ENCODE measurements at regions not wholly inside any gene's neighbourhood (a gene's known extent, or its start where the extent isn't known, plus 50 kb on each side); places are given as distances from the start of the nearest gene placed in this dataset.

GRCh38 chr3:78283994-78284393 lies 1244.1 kb downstream of the ROBO2 start:
- TF ChIP-seq, protein P1, sequence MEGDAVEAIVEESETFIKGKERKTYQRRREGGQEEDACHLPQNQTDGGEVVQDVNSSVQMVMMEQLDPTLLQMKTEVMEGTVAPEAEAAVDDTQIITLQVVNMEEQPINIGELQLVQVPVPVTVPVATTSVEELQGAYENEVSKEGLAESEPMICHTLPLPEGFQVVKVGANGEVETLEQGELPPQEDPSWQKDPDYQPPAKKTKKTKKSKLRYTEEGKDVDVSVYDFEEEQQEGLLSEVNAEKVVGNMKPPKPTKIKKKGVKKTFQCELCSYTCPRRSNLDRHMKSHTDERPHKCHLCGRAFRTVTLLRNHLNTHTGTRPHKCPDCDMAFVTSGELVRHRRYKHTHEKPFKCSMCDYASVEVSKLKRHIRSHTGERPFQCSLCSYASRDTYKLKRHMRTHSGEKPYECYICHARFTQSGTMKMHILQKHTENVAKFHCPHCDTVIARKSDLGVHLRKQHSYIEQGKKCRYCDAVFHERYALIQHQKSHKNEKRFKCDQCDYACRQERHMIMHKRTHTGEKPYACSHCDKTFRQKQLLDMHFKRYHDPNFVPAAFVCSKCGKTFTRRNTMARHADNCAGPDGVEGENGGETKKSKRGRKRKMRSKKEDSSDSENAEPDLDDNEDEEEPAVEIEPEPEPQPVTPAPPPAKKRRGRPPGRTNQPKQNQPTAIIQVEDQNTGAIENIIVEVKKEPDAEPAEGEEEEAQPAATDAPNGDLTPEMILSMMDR (IDR thresholded peaks at IDR 0.05; ENCODE audit: control insufficient read depth, insufficient read depth, low read depth, low read length, missing control alignments) = no peak
- H3K4me3 ChIP-seq (ENCODE audit: control insufficient read depth, low read depth, low read length) = no peak overlapping the region
- DNase-seq (ENCODE audit: low read depth) = no peak

- H3K4me3 ChIP-seq (ENCODE audit: control insufficient read depth, low read depth, low read length) = no peak overlapping the region
- no peak for DNase-seq (ENCODE audit: low read depth)
- TF ChIP-seq, protein P1 (IDR thresholded peaks at IDR 0.05; ENCODE audit: control insufficient read depth, insufficient read depth, low read depth, low read length, missing control alignments) = no peak
Measured at GRCh38 chr3:78285032-78285728, 1245.3 kb downstream of the ROBO2 start.

- TF ChIP-seq, protein P1 (IDR thresholded peaks at IDR 0.05; ENCODE audit: control insufficient read depth, insufficient read depth, low read depth, low read length, missing control alignments) = no peak
- DNase-seq (ENCODE audit: low read depth) = no peak
Measured at GRCh38 chr3:78287085-78287484, 1247.2 kb downstream of the ROBO2 start.

GRCh38 chr3:78293284-78293683 lies 1253.4 kb downstream of the ROBO2 start:
- DNase-seq (ENCODE audit: low read depth) = no peak
- TF ChIP-seq, protein P1 (IDR thresholded peaks at IDR 0.05; ENCODE audit: control insufficient read depth, insufficient read depth, low read depth, low read length, missing control alignments) = no peak
- no peak overlapping the region for H3K4me3 ChIP-seq (ENCODE audit: control insufficient read depth, low read depth, low read length)

More at GRCh38 chr3:78287085-78287484, 1247.2 kb downstream of the ROBO2 start:
- no peak overlapping the region for H3K4me3 ChIP-seq (ENCODE audit: control insufficient read depth, low read depth, low read length)

DNA sequence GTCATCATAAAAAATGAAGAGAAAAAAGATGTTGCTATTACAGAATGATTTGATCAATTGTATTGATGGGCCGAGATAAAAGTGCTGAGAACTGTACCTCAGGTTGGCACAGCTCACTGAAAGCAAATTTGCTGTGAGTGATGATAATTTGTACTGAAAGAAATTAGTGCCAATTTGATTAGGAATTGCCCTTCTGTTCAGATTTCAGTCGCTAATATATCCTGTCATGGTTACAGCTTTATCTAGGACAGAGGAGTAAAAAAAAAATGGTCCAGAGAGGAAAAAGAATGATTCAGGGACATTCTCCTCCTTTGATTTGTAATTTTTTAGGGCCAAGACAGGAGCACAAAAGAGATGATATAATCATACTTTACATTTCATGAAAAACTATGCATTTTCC lies 1264.2 kb downstream of the ROBO2 start:
- TF ChIP-seq, protein P1 (IDR thresholded peaks at IDR 0.05; ENCODE audit: control insufficient read depth, insufficient read depth, low read depth, low read length, missing control alignments) = no peak
- DNase-seq (ENCODE audit: low read depth) = no peak
- no peak overlapping the region for H3K4me3 ChIP-seq (ENCODE audit: control insufficient read depth, low read depth, low read length)

DNA sequence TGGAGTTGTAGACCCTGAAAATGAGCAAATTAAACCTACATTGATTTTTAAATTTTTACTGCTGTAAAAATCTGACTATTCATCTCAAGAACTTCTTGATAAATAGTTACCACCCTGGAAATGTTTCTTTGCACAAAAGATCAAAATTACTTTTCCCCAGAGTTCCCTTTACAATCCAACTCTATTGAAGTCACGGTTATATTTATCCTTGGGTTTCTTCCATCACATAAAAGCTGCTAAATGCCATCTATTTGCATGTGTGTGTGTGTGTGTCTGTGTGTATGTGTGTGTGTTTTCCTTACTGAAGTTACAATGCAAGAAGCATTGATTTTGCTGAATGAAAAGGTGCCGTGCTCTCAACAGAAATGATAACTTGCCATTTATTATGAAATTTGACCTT lies 1273.0 kb downstream of the ROBO2 start:
- no peak overlapping the region for H3K4me3 ChIP-seq (ENCODE audit: control insufficient read depth, low read depth, low read length)
- TF ChIP-seq, protein P1 (IDR thresholded peaks at IDR 0.05; ENCODE audit: control insufficient read depth, insufficient read depth, low read depth, low read length, missing control alignments) = no peak
- DNase-seq (ENCODE audit: low read depth) = no peak

Measured in AG09309 (cell line).